ENCODE measurements at regions not wholly inside any gene's neighbourhood (a gene's known extent, or its start where the extent isn't known, plus 50 kb on each side); places are given as distances from the start of the nearest gene placed in this dataset.
A peak's percentile ranks its signal among the peaks of the same experiment; 100 is the strongest.
"Not testable (repeated sequence)": the region's sequence is repeated elsewhere in the genome, so short reads cannot be mapped to it uniquely, and the experiment has no call there.

DNA sequence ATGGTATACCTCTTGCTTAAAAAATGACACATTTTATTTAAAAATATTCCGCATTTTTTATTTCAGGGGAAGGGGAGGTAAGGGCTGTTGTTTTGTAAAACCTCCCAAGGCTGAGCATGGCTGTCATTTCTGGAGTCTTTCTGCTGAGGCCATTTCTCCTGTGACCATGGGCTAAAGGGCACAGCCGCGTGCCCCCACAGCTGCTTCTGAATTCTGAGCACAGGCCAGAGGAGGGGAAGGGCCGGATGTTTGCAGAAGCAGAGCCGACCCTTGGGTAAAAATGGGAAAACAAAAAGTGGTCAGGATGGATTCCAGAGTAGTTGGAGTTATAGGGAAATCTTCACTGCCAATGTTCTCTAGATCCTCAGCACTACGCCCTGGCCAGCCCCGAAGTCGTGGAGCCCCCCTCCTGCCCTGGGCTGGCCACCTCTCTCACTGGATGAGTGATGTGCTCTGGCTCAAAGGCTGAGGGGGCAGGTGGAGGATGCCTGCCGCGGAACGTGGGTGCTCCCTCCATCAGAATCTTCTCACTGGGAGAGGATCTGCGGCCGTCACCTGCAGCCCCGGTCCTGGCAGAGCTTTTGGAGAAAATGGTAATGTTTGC, 131.3 kb upstream of the ZEB1 start:
- no peak for DNase-seq (ENCODE audit: low read depth)

DNA sequence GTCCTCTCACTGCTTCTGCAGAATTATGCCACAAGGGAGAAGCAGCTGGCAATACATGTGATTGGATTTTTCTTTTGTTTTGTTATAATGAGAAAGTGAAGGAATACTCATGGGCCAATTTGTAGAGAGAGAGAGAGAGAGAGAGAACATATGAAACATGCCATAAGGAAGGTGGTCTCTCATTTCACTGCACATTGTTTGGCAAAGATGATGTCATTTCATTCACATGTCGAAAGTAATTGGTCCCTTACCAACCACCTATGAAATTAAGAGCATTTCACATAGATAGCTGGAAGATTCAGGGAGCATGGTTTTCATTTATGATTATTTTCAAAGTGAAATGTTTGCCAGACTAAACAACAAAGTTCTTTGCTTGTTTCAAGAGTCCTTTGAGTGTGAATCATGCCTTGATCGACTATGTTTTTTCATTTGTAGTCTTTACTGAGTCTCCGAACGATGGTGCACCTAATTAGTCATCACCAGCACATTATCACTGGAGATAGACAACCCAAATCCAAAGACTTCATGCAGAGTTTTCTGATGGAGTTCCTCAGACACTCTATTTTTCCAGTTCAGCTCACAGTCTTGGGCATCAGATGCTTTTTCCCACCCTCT, 130.1 kb upstream of the ZEB1 start:
- peak; percentile 33 for DNase-seq (ENCODE audit: low read depth)

DNA sequence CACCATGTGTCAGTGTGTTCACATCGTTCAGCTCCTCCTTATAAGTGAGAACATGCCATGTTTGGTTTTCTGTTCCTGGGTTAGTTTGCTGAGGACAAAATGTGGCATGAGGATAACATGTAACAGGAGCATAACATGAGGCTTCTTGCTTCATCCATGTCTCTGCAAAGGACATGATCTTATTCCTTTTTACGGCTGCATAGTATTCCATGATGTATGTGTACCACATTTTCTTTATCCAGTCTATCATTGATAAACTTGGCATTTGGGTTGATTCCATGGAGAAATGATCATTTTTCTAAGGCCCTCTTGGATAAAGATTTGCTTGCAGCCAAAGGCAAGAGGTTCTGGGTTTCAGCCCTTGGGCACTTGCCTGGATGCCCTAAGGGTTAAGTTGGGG, 128.5 kb upstream of the ZEB1 start:
- DNase-seq (ENCODE audit: low read depth) = no peak

DNA sequence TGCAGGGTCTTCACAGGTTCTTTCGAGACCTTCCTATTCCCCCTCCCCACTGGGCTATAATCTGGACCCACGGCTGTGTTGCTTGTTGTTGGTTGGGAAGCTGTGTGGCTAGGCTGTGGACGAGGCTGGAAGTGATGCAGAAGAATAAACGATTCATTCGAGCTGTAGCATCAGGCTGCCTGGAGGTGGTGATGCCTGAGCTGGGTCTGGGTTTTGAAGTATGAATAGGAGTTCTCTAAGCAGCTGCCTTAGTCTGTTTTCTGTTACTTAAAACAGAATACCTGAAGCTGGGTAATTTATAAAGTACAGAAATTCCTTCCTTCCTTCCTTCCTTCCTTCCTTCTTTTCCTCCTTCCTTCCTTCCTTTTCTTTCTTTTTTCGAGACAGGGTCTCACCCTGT, 126.5 kb upstream of the ZEB1 start:
- DNase-seq (ENCODE audit: low read depth) = no peak

DNA sequence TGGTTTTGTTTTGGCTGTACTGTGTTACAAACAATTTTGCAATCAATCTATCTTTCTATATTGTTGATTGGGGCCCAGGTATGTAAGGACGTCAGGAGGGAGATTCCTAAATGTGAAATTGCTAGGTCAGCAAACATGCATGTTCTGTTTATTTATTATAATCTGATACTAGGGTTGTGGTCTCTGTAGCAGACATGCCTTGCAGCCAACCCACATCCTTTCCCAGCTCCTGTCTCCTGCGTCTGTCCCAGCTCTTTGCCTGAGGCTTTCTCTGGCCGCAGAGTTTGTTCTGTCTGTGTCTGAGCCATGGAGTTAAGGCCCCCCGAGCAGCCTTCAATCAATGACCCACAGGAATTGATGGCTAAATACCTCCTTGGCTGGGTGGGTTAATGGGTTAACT, 124.0 kb upstream of the ZEB1 start:
- DNase-seq (ENCODE audit: low read depth) = peak; percentile 54

DNA sequence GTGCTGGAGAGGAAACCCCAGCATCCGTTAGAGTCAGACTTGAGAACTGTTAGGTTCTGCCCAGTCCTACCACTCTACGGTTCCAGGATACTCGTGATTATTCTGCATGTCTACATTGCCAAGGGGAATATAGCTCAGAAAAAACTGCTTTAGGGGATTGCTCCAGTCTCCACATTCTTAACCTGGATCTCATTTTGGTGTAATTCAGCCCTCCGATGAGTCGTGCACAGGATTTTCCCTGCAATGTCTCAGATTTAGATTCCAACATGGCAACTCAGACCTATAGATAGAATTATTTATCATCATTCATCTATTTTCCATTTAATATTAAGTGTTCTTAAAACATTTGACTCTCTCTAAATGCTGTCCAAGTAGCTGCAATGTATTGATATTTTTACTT, 121.1 kb upstream of the ZEB1 start:
- DNase-seq (ENCODE audit: low read depth) = peak; percentile 60

DNA sequence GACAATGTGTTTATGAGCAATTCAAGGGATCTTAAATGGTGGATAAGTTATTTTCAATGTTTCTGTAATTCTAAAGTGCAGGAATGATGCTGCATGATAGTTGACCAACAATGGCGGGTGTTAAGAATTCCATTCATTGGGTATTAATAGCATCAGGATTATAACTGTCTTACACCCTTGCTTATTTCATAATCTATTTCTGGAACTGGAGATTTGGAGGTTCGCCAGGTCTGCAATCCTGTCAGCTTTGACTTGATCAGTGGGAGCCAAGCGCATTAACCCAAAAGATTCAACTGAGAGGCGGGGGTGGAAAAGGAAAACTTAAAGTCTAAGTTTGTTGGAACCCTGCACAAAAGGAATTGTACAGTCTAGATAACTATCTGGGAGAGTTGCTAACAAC, 114.9 kb upstream of the ZEB1 start:
- no peak for DNase-seq (ENCODE audit: low read depth)

DNA sequence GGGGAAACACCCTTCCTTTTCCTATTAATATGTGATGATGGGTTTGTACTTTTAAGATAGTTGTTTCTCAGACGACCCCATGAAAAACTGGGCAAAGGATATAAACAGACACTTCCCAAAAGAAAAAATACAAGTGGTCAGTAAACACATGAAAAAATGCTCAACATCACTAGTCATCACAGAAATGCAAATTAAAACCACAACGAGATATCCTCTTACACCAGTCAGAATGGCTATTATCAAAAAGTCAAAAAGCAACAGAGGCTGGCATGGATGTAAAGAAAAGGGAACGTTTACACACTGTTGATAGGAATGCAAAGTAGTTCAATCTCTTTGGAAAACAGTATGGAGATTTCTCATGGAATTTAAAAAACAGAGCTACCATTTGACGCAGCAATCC, 111.4 kb upstream of the ZEB1 start:
- peak; percentile 25 for DNase-seq (ENCODE audit: low read depth)

DNA sequence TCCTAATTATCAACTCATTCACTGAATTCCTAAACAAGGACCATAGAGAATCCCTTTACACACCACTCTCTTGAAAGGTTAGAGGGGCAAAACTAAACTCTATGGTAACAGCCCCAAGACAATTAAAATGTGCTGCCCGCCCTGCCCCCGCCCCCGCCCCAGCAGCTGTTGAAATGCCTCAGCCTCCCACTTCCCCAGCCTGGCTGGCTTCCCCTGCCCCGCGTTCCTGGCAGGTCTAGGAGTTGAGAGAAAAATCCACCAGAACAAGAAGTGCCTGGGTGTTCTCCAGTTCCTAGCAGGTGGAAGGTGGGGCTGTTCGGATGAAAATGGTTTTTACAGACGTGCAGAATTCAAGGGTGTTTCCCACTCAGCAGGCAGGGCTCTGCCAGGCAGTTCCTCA, 109.5 kb upstream of the ZEB1 start:
- DNase-seq (ENCODE audit: low read depth) = no peak

DNA sequence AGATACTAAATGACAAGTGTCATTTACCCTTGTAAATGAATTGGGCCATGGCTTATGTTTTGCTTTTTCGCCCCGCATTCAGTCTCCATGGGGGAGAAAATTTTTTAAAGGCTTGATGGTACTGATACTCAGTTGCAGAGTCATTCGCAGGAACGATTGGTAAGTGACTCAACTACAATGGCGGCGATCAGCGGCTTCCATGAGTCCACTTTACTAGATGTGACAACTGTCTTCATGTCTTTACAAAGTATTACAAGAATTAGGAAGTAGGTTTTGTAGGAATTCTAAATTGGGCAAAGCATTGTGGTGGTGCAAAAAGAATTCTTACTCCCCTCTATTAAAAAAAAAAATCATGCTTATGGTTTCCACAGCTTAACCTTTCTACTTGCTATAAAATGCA, 108.8 kb upstream of the ZEB1 start:
- DNase-seq (ENCODE audit: low read depth) = no peak

DNA sequence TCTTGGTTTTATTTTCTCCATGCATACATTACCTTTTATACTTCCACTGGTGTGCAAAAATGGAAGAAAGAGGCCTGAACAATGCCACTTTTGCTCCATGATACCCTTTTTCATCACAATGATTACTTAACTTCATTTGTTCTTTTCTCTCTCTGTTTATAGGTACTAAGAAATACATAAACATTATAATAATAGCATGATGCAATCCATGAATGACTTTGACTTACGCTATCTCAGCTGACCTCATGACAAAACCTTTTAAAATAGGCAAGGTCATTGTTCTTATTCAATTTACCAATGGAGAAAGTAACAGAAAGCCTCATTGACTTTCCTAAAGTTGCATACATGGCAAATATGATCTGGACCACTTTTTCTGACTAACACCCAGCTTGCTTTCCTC, 105.1 kb upstream of the ZEB1 start:
- no peak for DNase-seq (ENCODE audit: low read depth)

DNA sequence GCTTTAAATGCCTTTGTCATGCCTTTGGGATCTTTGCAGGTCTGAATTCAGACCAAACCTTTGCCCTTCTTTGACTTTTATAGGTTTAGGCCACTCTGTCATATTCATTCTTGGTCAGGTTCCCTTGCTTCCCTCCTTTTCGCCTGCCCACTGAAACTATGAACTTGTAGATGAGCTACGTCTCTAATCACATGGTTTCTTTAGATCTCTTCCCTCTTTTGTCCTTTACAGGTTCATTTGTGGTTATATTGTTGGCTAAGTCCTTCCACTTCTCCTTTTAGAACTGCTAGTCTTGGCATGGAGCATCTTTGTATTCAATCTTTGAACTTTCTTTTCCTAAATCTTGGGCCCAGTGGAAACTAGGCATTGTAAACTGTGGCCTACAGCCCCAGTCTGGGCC, 104.0 kb upstream of the ZEB1 start:
- DNase-seq (ENCODE audit: low read depth) = no peak

DNA sequence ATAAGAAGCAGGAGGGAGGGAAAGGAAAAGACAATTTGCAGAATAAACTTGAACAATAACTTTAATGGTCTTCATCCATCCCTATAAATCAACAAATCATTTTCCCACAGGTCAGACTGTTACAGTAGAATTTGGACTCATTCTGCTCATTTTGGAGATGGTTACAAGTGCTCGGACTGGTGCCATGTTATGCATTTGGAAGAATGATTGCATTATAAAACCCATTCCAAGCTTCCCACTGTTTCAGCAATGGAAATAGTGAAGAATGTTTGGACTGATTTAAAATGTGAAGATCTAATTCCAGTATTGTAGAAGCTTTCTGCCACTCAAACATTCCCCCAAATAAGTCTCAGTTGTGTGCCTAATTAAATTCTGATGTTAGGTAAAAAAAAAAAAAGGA, 99.7 kb upstream of the ZEB1 start:
- no peak for DNase-seq (ENCODE audit: low read depth)

DNA sequence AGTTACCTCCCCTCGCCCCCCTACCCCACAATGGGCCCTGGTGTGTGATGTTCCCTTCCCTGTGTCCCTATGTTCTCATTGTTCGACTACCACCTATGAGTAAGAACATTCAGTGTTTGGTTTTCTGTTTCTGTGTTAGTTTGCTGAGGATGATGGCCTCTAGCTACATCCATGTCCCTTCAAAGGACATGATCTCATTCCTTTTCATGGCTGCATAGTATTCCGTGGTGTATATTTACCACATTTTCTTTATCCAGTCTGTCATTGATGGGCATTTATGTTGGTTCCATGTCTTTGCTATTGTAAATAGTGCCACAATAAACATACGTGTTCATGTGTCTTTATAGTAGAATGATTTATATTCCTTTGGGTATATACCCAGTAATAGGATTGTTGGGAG, 90.2 kb upstream of the ZEB1 start:
- not testable (repeated sequence) for DNase-seq (ENCODE audit: low read depth)

DNA sequence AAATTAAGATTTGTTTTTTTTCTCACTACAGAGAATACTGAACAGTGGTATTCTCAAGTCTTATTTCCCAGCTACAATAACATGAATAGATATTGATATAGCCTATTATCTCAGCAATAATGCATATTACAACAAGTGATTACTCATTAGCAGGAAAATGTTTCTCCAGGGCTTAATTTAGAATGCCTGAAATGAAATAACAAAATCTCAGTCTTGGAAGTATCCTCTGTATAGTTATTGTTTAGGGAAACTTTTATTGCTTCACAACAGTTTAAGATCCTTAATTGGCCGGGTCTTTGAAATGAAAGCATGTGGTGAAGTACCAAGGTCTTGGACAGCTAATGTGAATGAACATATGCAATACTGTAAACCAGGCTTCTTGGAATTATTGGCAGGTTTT, 79.1 kb upstream of the ZEB1 start:
- no peak for DNase-seq (ENCODE audit: low read depth)

DNA sequence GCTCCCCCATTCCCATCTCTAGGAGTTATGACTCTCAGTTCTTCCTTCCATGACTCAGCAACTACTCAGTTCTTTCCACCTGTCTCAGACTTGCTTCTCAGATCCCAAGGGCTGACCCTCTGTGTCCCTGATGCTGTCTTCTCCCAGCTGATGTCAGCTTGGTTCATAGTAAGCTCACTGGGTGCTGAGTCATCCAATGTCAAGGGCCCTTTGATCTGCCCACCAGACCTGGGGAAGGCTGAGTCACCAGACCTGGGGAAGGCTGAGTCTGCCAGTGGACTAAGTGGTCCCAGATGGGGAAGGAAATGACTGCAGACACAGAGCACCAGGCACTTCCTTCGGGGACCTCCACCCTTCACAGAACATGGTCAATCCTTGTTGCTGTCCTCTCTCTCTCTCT, 76.1 kb upstream of the ZEB1 start:
- DNase-seq (ENCODE audit: low read depth) = peak; percentile 100

DNA sequence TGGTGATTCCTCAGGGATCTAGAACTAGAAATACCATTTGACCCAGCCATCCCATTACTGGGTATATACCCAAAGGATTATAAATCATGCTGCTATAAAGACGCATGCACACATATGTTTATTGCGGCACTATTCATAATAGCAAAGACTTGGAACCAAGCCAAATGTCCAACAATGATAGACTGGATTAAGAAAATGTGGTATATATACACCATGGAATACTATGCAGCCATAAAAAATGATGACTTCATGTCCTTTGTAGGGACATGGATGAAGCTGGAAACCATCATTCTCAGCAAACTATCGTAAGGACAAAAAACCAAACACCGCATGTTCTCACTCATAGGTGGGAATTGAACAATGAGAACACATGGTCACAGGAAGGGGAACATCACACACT, 67.9 kb upstream of the ZEB1 start:
- DNase-seq (ENCODE audit: low read depth) = not testable (repeated sequence)

DNA sequence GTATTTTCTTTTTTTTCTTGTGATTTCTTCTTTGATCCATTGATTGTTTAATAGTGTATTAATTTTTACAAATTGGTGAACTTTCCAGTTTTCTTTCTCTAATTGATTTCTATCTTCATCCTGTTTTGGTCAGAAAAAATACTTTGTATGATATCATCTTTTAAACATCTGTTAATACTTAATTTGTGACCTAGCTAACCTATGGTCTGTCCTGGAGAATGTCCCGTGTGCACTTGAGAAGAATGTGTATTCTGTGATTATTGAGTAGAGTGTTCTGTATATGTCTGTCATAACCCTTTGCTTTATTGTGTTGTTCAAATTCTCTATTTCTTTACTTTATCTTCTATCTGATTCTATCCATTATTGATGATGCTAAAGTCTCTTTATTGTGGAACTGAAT, 65.8 kb upstream of the ZEB1 start:
- DNase-seq (ENCODE audit: low read depth) = no peak

DNA sequence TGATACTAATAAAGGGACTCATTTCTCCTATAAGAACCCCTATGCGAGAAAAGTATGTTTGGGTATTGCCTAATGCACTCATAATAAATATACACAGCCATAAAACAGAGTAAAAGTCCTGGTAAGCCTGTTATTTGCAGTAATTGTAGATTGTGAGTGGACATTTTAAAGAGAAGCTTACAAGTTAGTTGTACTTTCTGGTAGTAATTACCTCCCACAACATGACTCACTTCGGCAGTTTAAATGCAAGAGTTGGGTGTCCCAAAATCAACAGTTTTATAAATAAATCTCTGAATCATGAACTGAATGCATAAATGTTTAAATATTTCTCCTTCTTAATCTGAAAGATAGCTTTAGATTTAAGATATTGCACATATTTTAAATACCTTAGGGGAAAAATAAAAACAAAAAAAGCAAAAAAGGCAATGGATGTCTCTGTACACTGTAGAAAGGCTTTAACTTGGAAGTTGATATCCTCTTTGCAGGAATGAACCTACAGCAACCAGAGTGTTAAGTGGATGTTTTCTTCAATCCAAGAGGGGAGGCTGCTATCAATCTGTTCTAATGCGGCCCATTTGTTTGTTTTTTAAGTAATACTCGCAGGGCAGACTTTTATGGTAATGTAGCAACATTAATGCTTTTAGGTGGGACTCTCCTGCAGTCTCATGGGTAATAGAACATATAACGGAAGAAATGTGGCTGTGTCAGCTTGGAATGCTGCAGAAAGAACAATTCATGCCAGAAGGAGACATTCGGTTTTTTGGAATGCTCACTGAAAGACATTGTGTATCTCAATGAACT, 57.3 kb upstream of the ZEB1 start:
- DNase-seq (ENCODE audit: low read depth) = peak; percentile 72

DNA sequence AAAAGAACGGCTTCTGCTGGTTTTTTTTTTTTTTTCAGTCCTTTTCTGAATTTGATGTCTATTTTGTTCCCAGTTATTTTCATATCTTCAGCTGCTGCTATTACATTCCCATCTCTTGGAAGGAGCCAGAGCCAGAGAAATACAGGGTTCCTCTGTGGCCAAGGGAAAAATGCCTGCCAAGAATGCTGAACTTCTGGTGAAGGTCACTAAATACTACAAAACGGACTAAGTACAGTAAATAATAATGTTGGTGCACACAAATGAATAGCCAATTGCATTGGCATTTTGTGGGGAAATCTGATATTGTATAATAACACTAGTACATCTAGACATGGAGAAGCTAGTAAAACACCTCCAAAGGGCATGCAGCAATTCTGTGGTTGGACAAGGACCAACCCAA, 56.3 kb upstream of the ZEB1 start:
- DNase-seq (ENCODE audit: low read depth) = no peak

DNA sequence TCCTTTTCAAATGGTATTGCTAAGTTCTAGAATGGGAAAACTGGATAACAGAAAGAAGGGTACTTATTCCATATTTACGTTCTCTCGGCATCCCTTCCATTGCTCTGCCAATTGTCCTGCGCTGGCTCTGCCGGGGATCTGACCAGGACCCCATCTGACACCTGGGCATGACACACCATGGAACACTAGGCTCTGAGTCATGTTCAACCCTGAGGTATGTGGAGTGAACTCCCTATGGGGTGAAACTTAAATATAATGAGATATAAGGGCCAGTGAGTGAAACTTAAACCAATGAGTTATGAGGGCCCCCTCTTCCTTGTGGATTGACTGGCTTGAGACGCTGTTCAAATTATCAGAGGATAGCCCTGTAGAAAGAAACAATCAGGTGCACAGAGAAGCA, 55.1 kb upstream of the ZEB1 start:
- DNase-seq (ENCODE audit: low read depth) = peak; percentile 46

DNA sequence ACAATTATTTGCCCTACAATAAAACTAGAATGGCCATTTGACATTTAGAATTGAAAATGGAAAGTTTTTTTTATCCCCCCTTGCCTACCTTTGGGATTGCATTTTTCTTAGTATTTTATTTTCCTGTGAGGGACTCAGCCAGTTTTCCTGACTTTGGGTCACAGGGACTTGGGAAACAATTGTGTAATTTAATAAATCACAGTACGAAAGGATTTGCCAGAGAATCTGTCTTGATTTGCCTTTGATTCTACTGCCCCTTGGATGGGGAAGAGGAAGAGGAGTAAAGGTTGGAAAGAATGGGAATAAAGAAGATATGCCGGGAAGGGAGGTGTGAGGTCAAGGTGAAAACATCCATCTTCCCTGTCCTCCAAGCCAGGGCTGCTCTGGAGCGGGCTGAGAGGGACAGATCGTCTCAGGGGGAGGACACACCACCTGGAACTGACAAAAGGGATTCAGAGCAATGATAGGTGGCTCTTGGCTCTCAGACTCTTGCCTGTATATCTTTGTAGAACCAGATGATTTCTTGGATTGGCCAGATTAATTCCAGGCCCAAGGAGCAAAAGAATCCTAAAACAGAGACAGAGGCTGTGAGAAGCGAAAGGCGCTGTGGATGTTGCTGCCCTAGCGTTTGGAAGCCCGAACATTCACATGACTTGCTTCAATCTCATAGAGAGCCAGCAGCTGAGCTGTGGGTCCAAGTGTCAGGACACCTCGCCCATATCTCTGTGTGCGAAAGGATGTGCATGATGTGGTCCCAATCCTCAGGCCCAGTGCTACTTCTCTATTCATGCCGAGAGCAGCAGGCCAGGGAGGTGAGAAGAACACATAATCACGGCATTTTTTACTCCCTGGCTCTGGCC, 50.3 kb upstream of the ZEB1 start:
- DNase-seq (ENCODE audit: low read depth) = no peak
